ENCODE measurements at regions not wholly inside any gene's neighbourhood (a gene's known extent, or its start where the extent isn't known, plus 50 kb on each side); places are given as distances from the start of the nearest gene placed in this dataset.

- no peaks in the 10 kb centered on the region for H3K4me1 ChIP-seq (ENCODE audit: control insufficient read depth in 3 of 3, insufficient read depth in 2 of 3, low read depth in 1 of 3, low read length in 2 of 3)
- WGBS, 3 donors: 82 to 88% (median 83%) methylated on average over 6 of the region's 6 CpGs
- DNase-seq (no peak), FAIRE-seq (no peak)
- H3K27ac ChIP-seq (ENCODE audit: low read depth in 1 of 3, low read length in 2 of 3): no peak overlapping the region
- no peak overlapping the region for H3K4me3 ChIP-seq (ENCODE audit: low read depth in 1 of 3, low read length in 3 of 3)
- H3K9me3 ChIP-seq (ENCODE audit: control insufficient read depth in 2 of 2, insufficient read depth in 1 of 2, low read depth in 1 of 2, low read length in 1 of 2): no peaks in the 10 kb centered on the region
- no peaks in the 10 kb centered on the region for H3K36me3 ChIP-seq (ENCODE audit: control insufficient read depth in 3 of 3, insufficient read depth in 2 of 3, low read depth in 1 of 3, low read length in 3 of 3)
- H3K27me3 ChIP-seq (ENCODE audit: control insufficient read depth in 3 of 3, insufficient read depth in 3 of 3, low read length in 3 of 3): peaks cover 0 to 25% (median 4%) of the 10 kb centered on the region in 3 donors
These were observed 187.2 kb downstream of the FOXL1 start for GRCh38 chr16:86765389-86766026.

DNA sequence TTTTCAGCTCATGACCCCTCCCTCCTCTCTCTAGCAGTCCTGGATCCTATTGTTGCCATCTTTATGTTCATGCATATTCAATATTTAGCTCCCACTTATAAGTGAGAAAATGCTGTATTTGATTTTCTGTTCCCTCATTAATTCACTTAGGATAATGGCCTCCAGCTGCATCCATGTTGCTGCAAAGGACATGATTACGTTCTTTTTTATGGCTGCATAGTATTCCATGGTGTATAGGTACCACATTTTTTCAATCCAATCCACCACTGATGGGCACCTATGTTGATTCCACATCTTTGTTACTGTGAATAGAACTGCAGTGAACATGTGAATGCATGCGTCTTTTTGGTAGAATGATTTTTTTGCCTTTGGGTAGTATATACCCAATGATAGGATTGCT, 188.4 kb downstream of the FOXL1 start:
- H3K27ac ChIP-seq (ENCODE audit: low read depth in 1 of 3, low read length in 2 of 3): no peak overlapping the region
- no peak for FAIRE-seq
- no peaks in the 10 kb centered on the region for H3K36me3 ChIP-seq (ENCODE audit: control insufficient read depth in 3 of 3, insufficient read depth in 2 of 3, low read depth in 1 of 3, low read length in 3 of 3)
- peaks cover 0 to 4% of the 10 kb centered on the region in 2 donors for H3K9me3 ChIP-seq (ENCODE audit: control insufficient read depth in 2 of 2, insufficient read depth in 1 of 2, low read depth in 1 of 2, low read length in 1 of 2)
- DNase-seq: no peak
- no peak overlapping the region for H3K4me3 ChIP-seq (ENCODE audit: low read depth in 1 of 3, low read length in 3 of 3)
- H3K4me1 ChIP-seq (ENCODE audit: control insufficient read depth in 3 of 3, insufficient read depth in 2 of 3, low read depth in 1 of 3, low read length in 2 of 3): no peaks in the 10 kb centered on the region
- H3K27me3 ChIP-seq (ENCODE audit: control insufficient read depth in 3 of 3, insufficient read depth in 3 of 3, low read length in 3 of 3): peaks cover 0 to 18% (median 0%) of the 10 kb centered on the region in 3 donors
- 72 to 86% (median 84%) methylated on average over 2 of the region's 2 CpGs for WGBS, 3 donors

DNA sequence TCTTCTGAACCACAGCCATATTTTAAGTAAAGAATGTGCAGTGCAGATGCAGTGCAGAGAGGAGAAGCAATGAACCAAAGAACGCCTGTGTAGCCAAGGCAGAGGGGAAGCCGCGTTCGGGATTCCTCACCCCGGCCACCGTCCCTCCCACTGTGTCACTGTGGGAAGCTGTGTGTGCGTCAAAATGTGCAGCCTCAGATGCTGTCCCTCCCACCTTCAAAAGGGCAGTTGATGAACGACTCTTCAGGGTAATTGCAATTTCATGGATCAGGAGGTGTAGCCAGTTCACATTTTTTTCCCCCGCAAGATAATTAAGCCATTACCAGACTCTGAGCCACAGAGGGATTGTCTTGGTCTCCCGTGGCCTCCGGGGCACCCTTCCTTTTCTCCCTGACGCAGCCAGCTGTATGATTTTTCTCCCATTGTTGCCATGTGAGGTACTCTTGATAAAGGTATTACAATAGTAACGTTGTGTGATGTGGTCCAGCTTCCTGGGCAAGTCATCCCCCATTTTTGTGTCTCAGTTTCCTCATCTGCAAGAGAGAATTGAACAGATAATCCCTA, 190.0 kb downstream of the FOXL1 start:
- Histone ChIP-seq H3K4me1 (ENCODE audit: control insufficient read depth in 3 of 3, insufficient read depth in 2 of 3, low read depth in 1 of 3, low read length in 2 of 3) (no peaks in the 10 kb centered on the region), H3K27ac (ENCODE audit: low read depth in 1 of 3, low read length in 2 of 3) (no peak overlapping the region), H3K27me3 (ENCODE audit: control insufficient read depth in 3 of 3, insufficient read depth in 3 of 3, low read length in 3 of 3) (peaks cover 0 to 10% (median 0%) of the 10 kb centered on the region in 3 donors), H3K36me3 (ENCODE audit: control insufficient read depth in 3 of 3, insufficient read depth in 2 of 3, low read depth in 1 of 3, low read length in 3 of 3) (no peaks in the 10 kb centered on the region), H3K4me3 (ENCODE audit: low read depth in 1 of 3, low read length in 3 of 3) (no peak overlapping the region), H3K9me3 (ENCODE audit: control insufficient read depth in 2 of 2, insufficient read depth in 1 of 2, low read depth in 1 of 2, low read length in 1 of 2) (peaks cover 0 to 4% of the 10 kb centered on the region in 2 donors)
- 67 to 72% (median 70%) methylated on average over 13 of the region's 13 CpGs for WGBS, 3 donors
- FAIRE-seq (no peak), DNase-seq (no peak)

GRCh38 chr16:86768999-86769398, 190.7 kb downstream of the FOXL1 start:
- peaks cover 0 to 4% of the 10 kb centered on the region in 2 donors for H3K9me3 ChIP-seq (ENCODE audit: control insufficient read depth in 2 of 2, insufficient read depth in 1 of 2, low read depth in 1 of 2, low read length in 1 of 2)
- DNase-seq: peak in 1 of 2 donors; percentile 25
- peaks cover 0 to 6% (median 0%) of the 10 kb centered on the region in 3 donors for H3K27me3 ChIP-seq (ENCODE audit: control insufficient read depth in 3 of 3, insufficient read depth in 3 of 3, low read length in 3 of 3)
- no peaks in the 10 kb centered on the region for H3K4me1 ChIP-seq (ENCODE audit: control insufficient read depth in 3 of 3, insufficient read depth in 2 of 3, low read depth in 1 of 3, low read length in 2 of 3)
- 42 to 60% (median 45%) methylated on average over 7 of the region's 7 CpGs for WGBS, 3 donors
- FAIRE-seq: no peak
- no peak overlapping the region for H3K4me3 ChIP-seq (ENCODE audit: low read depth in 1 of 3, low read length in 3 of 3)
- no peak overlapping the region for H3K27ac ChIP-seq (ENCODE audit: low read depth in 1 of 3, low read length in 2 of 3)
- no peaks in the 10 kb centered on the region for H3K36me3 ChIP-seq (ENCODE audit: control insufficient read depth in 3 of 3, insufficient read depth in 2 of 3, low read depth in 1 of 3, low read length in 3 of 3)

- Histone ChIP-seq H3K9me3 (ENCODE audit: control insufficient read depth in 2 of 2, insufficient read depth in 1 of 2, low read depth in 1 of 2, low read length in 1 of 2) (peaks cover 0 to 4% of the 10 kb centered on the region in 2 donors), H3K36me3 (ENCODE audit: control insufficient read depth in 3 of 3, insufficient read depth in 2 of 3, low read depth in 1 of 3, low read length in 3 of 3) (no peaks in the 10 kb centered on the region), H3K27me3 (ENCODE audit: control insufficient read depth in 3 of 3, insufficient read depth in 3 of 3, low read length in 3 of 3) (peaks cover 2 to 11% (median 3%) of the 10 kb centered on the region in 3 donors), H3K4me3 (ENCODE audit: low read depth in 1 of 3, low read length in 3 of 3) (no peak overlapping the region), H3K27ac (ENCODE audit: low read depth in 1 of 3, low read length in 2 of 3) (no peak overlapping the region), H3K4me1 (ENCODE audit: control insufficient read depth in 3 of 3, insufficient read depth in 2 of 3, low read depth in 1 of 3, low read length in 2 of 3) (no peaks in the 10 kb centered on the region)
- DNase-seq: no peak
- WGBS, 3 donors: 68 to 76% (median 73%) methylated on average over 8 of the region's 8 CpGs
- no peak for FAIRE-seq
These were observed 193.4 kb downstream of the FOXL1 start for GRCh38 chr16:86771506-86772460.

DNA sequence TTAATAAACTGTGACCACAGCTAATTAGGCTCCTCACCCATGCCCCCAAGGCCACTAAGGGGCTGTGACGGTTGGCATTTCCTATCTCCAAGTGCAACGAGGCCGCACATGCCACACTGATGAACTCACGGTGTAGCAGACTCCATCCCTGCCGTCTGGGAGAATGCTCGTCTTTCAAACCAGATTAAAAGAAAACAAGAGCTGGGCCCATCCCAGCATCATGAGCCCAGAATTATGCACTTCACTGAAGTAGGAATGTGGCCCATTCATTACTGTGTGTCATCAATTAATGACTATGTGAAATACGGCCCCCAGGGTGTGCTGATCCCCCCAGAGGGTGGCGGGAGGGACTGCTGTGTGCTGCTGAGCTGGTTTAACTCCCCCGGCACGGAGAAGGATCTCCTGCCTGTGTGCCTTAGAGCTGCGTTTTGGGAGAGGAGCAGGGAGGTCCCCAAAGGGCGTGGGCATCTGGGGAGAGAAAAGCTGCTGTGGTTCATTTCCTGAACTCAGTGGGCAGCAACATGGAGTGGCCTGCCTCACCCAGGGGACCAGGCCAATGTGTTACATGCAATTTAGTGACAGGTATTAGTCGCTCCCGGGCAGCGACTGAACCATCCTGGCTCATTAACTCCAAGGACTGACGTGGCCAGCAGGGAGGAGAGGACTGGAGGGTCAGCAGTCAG, 194.5 kb downstream of the FOXL1 start:
- 65 to 74% (median 73%) methylated on average over 16 of the region's 16 CpGs for WGBS, 3 donors
- H3K27ac ChIP-seq (ENCODE audit: low read depth in 1 of 3, low read length in 2 of 3): no peak overlapping the region
- H3K9me3 ChIP-seq (ENCODE audit: control insufficient read depth in 2 of 2, insufficient read depth in 1 of 2, low read depth in 1 of 2, low read length in 1 of 2): peaks cover 0 to 4% of the 10 kb centered on the region in 2 donors
- H3K27me3 ChIP-seq (ENCODE audit: control insufficient read depth in 3 of 3, insufficient read depth in 3 of 3, low read length in 3 of 3): peaks cover 2 to 12% (median 3%) of the 10 kb centered on the region in 3 donors
- FAIRE-seq: no peak
- H3K4me1 ChIP-seq (ENCODE audit: control insufficient read depth in 3 of 3, insufficient read depth in 2 of 3, low read depth in 1 of 3, low read length in 2 of 3): no peaks in the 10 kb centered on the region
- H3K36me3 ChIP-seq (ENCODE audit: control insufficient read depth in 3 of 3, insufficient read depth in 2 of 3, low read depth in 1 of 3, low read length in 3 of 3): no peaks in the 10 kb centered on the region
- H3K4me3 ChIP-seq (ENCODE audit: low read depth in 1 of 3, low read length in 3 of 3): no peak overlapping the region
- DNase-seq: no peak

GRCh38 chr16:86773354-86773715, 195.0 kb downstream of the FOXL1 start:
- H3K27me3 ChIP-seq (ENCODE audit: control insufficient read depth in 3 of 3, insufficient read depth in 3 of 3, low read length in 3 of 3): peaks cover 2 to 16% (median 3%) of the 10 kb centered on the region in 3 donors
- peaks cover 0 to 4% of the 10 kb centered on the region in 2 donors for H3K9me3 ChIP-seq (ENCODE audit: control insufficient read depth in 2 of 2, insufficient read depth in 1 of 2, low read depth in 1 of 2, low read length in 1 of 2)

DNA sequence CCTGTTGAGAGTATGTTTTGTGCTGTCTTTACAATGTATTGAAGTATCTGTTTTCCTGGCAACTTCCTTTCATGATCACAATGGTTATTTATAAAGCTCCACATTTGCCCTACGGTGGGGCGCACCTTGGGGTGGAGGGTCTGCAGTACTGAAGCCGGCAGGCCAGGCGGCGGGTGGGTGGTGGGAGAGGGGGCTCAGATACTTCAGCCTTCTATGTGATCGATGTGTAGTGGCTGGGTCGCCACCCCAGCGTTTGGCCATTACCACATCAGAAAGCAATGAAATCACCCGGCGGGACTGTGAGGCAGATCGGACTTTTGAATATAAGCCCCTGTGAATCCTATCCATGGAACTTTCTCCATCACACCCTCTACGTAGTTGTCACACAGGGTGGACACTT, 196.6 kb downstream of the FOXL1 start:
- Histone ChIP-seq H3K27ac (ENCODE audit: low read depth in 1 of 3, low read length in 2 of 3) (no peak overlapping the region), H3K36me3 (ENCODE audit: control insufficient read depth in 3 of 3, insufficient read depth in 2 of 3, low read depth in 1 of 3, low read length in 3 of 3) (no peaks in the 10 kb centered on the region), H3K27me3 (ENCODE audit: control insufficient read depth in 3 of 3, insufficient read depth in 3 of 3, low read length in 3 of 3) (peaks cover 2 to 16% (median 3%) of the 10 kb centered on the region in 3 donors), H3K4me3 (ENCODE audit: low read depth in 1 of 3, low read length in 3 of 3) (no peak overlapping the region), H3K9me3 (ENCODE audit: control insufficient read depth in 2 of 2, insufficient read depth in 1 of 2, low read depth in 1 of 2, low read length in 1 of 2) (peaks cover 0 to 4% of the 10 kb centered on the region in 2 donors), H3K4me1 (ENCODE audit: control insufficient read depth in 3 of 3, insufficient read depth in 2 of 3, low read depth in 1 of 3, low read length in 2 of 3) (no peaks in the 10 kb centered on the region)
- DNase-seq (no peak), FAIRE-seq (no peak)
- WGBS, 3 donors: 90 to 92% (median 91%) methylated on average over 12 of the region's 12 CpGs

More at GRCh38 chr16:86773354-86773715, 195.0 kb downstream of the FOXL1 start:
- DNase-seq (no peak), FAIRE-seq (no peak)
- Histone ChIP-seq H3K36me3 (ENCODE audit: control insufficient read depth in 3 of 3, insufficient read depth in 2 of 3, low read depth in 1 of 3, low read length in 3 of 3) (no peaks in the 10 kb centered on the region), H3K4me1 (ENCODE audit: control insufficient read depth in 3 of 3, insufficient read depth in 2 of 3, low read depth in 1 of 3, low read length in 2 of 3) (no peaks in the 10 kb centered on the region), H3K4me3 (ENCODE audit: low read depth in 1 of 3, low read length in 3 of 3) (no peak overlapping the region), H3K27ac (ENCODE audit: low read depth in 1 of 3, low read length in 2 of 3) (no peak overlapping the region)
- 60 to 70% (median 63%) methylated on average over 4 of the region's 4 CpGs for WGBS, 3 donors

Data from small intestine (tissue), 7 donors.